Neural crest cell (in vitro differentiated cells): ENCODE measurements at regions not wholly inside any gene's neighbourhood (a gene's known extent, or its start where the extent isn't known, plus 50 kb on each side); places are given as distances from the start of the nearest gene placed in this dataset.
"Not testable (repeated sequence)": the region's sequence is repeated elsewhere in the genome, so short reads cannot be mapped to it uniquely, and the experiment has no call there.

Experiments used
- DNase-seq: peaks from one replicate; pipeline ENCODE4 v3.0.0; 2021; ENCODE audit warnings: low read depth, mixed read lengths, low spot score
- H3K27ac Mint-ChIP-seq: one replicate; pipeline ENCODE4 v1.8.0; 2021; ENCODE audit warnings: mild to moderate bottlenecking, mixed read lengths; ENCODE audit not compliant: unreplicated experiment
- H3K27me3 Mint-ChIP-seq: 2 replicates; pipeline ENCODE4 v1.8.0; 2021; ENCODE audit warnings: low read depth, mild to moderate bottlenecking, mixed read lengths
- H3K36me3 Mint-ChIP-seq: 2 replicates; pipeline ENCODE4 v1.8.0; 2021; ENCODE audit warnings: low read depth, mild to moderate bottlenecking, mixed read lengths
- H3K4me1 Mint-ChIP-seq: 2 replicates; pipeline ENCODE4 v1.8.0; 2021; ENCODE audit warnings: mixed read lengths
- H3K4me3 Mint-ChIP-seq: one replicate; pipeline ENCODE4 v1.8.0; 2021; ENCODE audit warnings: mild to moderate bottlenecking, mixed read lengths
- H3K9me3 Mint-ChIP-seq: 2 replicates; pipeline ENCODE4 v1.8.0; 2021; ENCODE audit warnings: mixed read lengths
- TF ChIP-seq, protein P1 (sequence below): fragments of 200-600 bp; sonication (generic); conservative IDR thresholded peaks from 2 replicates; pipeline ENCODE4 v1.5.0; 2021; ENCODE audit warnings: antibody characterized with exemption, mild to moderate bottlenecking

DNA sequence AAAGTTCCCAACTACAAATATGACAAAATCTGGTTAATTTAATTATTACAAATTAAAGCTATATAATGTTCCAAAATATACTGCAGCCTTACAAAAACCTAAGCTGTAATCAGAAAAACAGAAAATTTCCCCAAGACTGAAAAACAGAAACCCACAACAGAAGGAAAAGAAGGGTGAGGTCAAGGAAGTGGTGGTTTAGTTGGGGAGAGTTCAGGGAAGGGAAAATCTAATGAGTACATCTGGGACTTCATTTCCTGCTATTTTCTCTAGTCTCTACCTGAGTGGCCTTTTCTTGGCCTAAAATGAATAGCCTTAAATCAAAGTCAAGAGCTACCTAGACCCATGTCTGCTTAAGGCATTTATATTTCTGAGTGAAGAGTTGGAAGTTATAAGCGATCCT, 66.2 kb upstream of the BEND6 start:
- no peaks in the 10 kb centered on the region for H3K27me3 Mint-ChIP-seq
- DNase-seq, result no peak
- TF ChIP-seq, protein P1, sequence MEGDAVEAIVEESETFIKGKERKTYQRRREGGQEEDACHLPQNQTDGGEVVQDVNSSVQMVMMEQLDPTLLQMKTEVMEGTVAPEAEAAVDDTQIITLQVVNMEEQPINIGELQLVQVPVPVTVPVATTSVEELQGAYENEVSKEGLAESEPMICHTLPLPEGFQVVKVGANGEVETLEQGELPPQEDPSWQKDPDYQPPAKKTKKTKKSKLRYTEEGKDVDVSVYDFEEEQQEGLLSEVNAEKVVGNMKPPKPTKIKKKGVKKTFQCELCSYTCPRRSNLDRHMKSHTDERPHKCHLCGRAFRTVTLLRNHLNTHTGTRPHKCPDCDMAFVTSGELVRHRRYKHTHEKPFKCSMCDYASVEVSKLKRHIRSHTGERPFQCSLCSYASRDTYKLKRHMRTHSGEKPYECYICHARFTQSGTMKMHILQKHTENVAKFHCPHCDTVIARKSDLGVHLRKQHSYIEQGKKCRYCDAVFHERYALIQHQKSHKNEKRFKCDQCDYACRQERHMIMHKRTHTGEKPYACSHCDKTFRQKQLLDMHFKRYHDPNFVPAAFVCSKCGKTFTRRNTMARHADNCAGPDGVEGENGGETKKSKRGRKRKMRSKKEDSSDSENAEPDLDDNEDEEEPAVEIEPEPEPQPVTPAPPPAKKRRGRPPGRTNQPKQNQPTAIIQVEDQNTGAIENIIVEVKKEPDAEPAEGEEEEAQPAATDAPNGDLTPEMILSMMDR, result no peak
- peaks cover 3% of the 10 kb centered on the region for H3K9me3 Mint-ChIP-seq
- H3K4me3 Mint-ChIP-seq, result no peak overlapping the region
- no peak overlapping the region for H3K27ac Mint-ChIP-seq
- no peaks in the 10 kb centered on the region for H3K36me3 Mint-ChIP-seq
- H3K4me1 Mint-ChIP-seq, result no peaks in the 10 kb centered on the region

DNA sequence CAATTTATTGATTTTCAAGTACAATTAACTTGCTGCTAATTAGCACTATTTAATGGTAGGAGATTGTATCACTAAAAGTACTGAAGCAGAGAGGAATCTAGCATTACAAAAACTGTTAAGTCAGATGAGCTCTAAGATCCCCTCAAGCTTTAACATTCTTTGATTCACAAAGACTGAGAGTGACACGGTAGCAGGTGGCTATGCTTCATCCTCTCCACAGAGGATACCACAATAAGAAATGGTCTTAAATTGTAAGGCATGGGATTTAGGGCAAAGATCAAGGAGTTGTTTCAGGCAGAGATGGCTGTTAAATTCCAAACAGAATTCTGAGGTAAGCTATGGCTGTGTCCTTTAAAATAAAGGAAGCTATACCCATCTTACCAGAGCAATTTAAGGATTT, 67.8 kb upstream of the BEND6 start:
- Mint-ChIP-seq H3K36me3 (no peaks in the 10 kb centered on the region), H3K27ac (no peak overlapping the region), H3K4me1 (no peaks in the 10 kb centered on the region), H3K27me3 (no peaks in the 10 kb centered on the region), H3K9me3 (no peaks in the 10 kb centered on the region), H3K4me3 (no peak overlapping the region)
- no peak for DNase-seq
- TF ChIP-seq, protein P1, result no peak

- Mint-ChIP-seq H3K9me3 (peaks cover 5% of the 10 kb centered on the region), H3K27me3 (no peaks in the 10 kb centered on the region), H3K27ac (no peak overlapping the region), H3K4me1 (no peaks in the 10 kb centered on the region), H3K36me3 (no peaks in the 10 kb centered on the region), H3K4me3 (no peak overlapping the region)
- TF ChIP-seq, protein P1, result no peak
- DNase-seq, result no peak
Measured at GRCh38 chr6:56877922-56878321, 77.0 kb upstream of the BEND6 start.

GRCh38 chr6:56875961-56876360, 78.9 kb upstream of the BEND6 start:
- H3K9me3 Mint-ChIP-seq, result peaks cover 5% of the 10 kb centered on the region
- H3K27ac Mint-ChIP-seq, result no peak overlapping the region
- H3K4me3 Mint-ChIP-seq, result no peak overlapping the region
- TF ChIP-seq, protein P1, result no peak
- DNase-seq, result no peak
- H3K36me3 Mint-ChIP-seq, result no peaks in the 10 kb centered on the region
- H3K27me3 Mint-ChIP-seq, result no peaks in the 10 kb centered on the region
- no peaks in the 10 kb centered on the region for H3K4me1 Mint-ChIP-seq

DNA sequence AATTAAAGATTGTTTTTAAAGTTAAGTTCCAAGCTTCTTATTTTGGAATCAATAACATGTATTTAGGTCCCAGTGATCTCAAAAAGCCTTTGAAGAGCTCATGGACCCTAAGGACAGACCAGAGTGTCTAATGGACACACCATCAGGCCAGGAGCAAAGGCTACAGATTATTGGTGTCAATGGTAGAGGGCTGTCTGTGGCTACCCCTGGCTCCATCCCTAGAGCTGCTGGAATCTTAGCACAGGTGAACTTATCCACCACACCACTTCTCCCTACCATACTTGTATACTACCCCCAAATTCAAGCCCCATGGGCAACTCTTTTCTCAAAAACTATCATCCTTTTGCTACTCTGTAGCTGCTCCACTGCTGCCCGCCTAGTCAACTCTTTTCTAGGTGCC, 79.4 kb upstream of the BEND6 start:
- TF ChIP-seq, protein P1, result no peak
- Mint-ChIP-seq H3K9me3 (peaks cover 5% of the 10 kb centered on the region), H3K4me1 (no peaks in the 10 kb centered on the region), H3K27ac (no peak overlapping the region), H3K4me3 (no peak overlapping the region), H3K27me3 (no peaks in the 10 kb centered on the region), H3K36me3 (no peaks in the 10 kb centered on the region)
- no peak for DNase-seq

- Mint-ChIP-seq H3K27me3 (no peaks in the 10 kb centered on the region), H3K9me3 (peaks cover 5% of the 10 kb centered on the region), H3K27ac (no peak overlapping the region), H3K4me3 (no peak overlapping the region), H3K36me3 (no peaks in the 10 kb centered on the region), H3K4me1 (no peaks in the 10 kb centered on the region)
- no peak for DNase-seq
- TF ChIP-seq, protein P1, result no peak
Measured at GRCh38 chr6:56874328-56874727, 80.6 kb upstream of the BEND6 start.

DNA sequence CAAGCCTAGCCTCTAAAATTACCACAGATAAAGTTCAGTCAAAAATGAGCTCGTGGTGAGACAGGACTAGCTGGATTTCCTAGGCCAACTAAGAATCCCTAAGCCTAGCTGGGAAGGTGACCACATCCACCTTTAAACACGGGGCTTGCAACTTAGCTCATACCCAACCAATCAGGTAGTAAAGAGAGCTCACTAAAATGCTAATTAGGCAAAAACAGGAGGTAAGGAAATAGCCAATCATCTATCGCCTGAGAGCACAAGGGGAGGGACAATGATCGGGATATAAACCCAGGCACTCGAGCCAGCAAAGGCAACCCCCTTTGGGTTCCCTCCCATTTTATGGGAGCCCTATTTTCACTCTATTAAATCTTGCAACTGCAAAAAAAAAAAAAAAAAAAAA, 84.9 kb upstream of the BEND6 start:
- not testable (repeated sequence) for H3K27me3 Mint-ChIP-seq, H3K36me3 Mint-ChIP-seq, DNase-seq, H3K4me1 Mint-ChIP-seq, H3K27ac Mint-ChIP-seq, H3K9me3 Mint-ChIP-seq, H3K4me3 Mint-ChIP-seq
